ENCODE measurements at regions not wholly inside any gene's neighbourhood (a gene's known extent, or its start where the extent isn't known, plus 50 kb on each side); places are given as distances from the start of the nearest gene placed in this dataset.

DNA sequence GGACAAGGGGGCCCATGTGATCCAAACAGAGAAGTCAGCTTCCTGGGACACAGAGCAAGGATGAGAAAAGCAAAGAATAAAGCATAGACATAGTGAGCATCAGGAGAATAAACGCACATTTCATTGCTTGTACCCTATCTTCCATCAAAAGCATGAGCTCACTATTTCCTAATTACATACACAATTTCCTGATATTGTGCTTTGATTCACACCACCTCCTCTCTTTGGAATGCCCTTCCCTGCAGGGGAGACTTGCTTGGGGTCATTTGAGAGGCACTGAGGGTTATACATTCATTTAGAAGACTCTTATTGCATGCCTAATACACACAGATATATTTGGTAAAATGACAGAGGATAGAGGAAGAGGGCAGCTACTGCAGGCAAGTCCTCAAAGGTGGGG lies 185.4 kb downstream of the SEC16B start:
- Mint-ChIP-seq H3K4me3 (no peak overlapping the region), H3K9me3 (no peaks in the 10 kb centered on the region)
- ATAC-seq (ENCODE audit: low read depth) = no peak

DNA sequence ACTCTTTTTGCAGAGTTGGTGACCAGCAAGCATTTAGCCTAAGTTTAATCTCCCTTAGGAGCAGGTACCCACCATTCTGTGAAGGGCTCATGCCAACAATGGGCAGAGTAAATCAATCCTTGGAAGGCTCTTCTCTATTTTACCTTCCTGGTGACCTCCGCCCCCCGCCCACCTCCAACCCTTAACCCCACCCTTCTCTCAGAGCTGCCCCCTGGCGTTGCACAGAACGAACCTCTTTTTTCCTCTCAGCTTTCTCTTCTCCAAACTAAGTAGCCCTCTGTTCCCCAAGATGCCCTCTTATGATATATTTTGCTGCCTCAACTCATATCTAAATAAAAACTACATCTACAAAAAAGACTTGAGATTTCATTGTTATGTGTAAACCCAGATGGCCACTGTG lies 186.8 kb downstream of the SEC16B start:
- ATAC-seq (ENCODE audit: low read depth) (no peak), DNase-seq (no peak)
- Mint-ChIP-seq H3K4me3 (no peak overlapping the region), H3K27ac (no peak overlapping the region), H3K4me1 (no peaks in the 10 kb centered on the region), H3K9me3 (no peaks in the 10 kb centered on the region), H3K27me3 (peaks cover 2% of the 10 kb centered on the region), H3K36me3 (ENCODE audit: low read depth) (no peaks in the 10 kb centered on the region)
- intact Hi-C loops (cut with micrococcal nuclease) = no loop called here
- TF ChIP-seq, protein P1, sequence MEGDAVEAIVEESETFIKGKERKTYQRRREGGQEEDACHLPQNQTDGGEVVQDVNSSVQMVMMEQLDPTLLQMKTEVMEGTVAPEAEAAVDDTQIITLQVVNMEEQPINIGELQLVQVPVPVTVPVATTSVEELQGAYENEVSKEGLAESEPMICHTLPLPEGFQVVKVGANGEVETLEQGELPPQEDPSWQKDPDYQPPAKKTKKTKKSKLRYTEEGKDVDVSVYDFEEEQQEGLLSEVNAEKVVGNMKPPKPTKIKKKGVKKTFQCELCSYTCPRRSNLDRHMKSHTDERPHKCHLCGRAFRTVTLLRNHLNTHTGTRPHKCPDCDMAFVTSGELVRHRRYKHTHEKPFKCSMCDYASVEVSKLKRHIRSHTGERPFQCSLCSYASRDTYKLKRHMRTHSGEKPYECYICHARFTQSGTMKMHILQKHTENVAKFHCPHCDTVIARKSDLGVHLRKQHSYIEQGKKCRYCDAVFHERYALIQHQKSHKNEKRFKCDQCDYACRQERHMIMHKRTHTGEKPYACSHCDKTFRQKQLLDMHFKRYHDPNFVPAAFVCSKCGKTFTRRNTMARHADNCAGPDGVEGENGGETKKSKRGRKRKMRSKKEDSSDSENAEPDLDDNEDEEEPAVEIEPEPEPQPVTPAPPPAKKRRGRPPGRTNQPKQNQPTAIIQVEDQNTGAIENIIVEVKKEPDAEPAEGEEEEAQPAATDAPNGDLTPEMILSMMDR (IDR thresholded peaks at IDR 0.05) = no peak
- ChIA-PET CTCF (no interaction called here), POLR2A (no interaction called here)

More for the DNA sequence above, 185.4 kb downstream of the SEC16B start:
- TF ChIP-seq, protein P1 (IDR thresholded peaks at IDR 0.05) = no peak
- intact Hi-C loops (cut with micrococcal nuclease) = no loop called here
- Mint-ChIP-seq H3K4me1 (no peaks in the 10 kb centered on the region), H3K27me3 (no peaks in the 10 kb centered on the region), H3K27ac (no peak overlapping the region), H3K36me3 (ENCODE audit: low read depth) (no peaks in the 10 kb centered on the region)
- no peak for DNase-seq
- ChIA-PET CTCF (no interaction called here), POLR2A (no interaction called here)

DNA sequence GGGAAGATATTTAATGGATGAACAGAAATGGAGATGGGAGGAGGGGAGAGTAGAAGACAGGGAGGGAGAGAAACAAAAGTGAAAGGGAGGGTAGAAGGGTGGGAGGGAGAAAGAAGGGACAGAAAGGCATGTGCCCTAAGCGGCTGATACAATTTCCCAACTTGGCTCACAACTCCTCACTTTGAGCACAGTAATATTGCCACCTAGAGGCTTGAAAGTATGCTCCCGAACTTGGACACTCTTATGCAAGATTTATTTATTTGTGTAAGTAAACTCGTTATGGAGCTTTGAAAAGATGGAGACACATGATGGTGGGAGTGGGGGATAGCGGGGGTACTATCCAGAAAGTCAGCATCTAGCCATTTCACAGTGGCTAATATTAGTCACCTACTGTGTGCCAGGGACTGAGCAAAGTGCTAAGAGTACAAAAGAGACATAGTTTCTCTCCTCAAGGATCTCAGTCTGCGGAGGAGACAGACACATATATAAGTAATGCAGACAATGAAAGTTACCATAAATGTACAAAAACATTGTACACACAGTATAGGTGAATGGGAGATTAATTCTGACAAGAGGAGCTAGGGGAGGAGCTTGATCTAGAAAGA lies 189.7 kb downstream of the SEC16B start:
- TF ChIP-seq, protein P1 (IDR thresholded peaks at IDR 0.05) = no peak
- H3K4me3 Mint-ChIP-seq = no peak overlapping the region
- DNase-seq = no peak
- H3K4me1 Mint-ChIP-seq = no peaks in the 10 kb centered on the region
- intact Hi-C loops (cut with micrococcal nuclease) = no loop called here
- no peaks in the 10 kb centered on the region for H3K36me3 Mint-ChIP-seq (ENCODE audit: low read depth)
- no peak for ATAC-seq (ENCODE audit: low read depth)
- ChIA-PET POLR2A (no interaction called here), CTCF (no interaction called here)
- H3K27ac Mint-ChIP-seq = no peak overlapping the region
- peaks cover 2% of the 10 kb centered on the region for H3K27me3 Mint-ChIP-seq
- H3K9me3 Mint-ChIP-seq = peaks cover 2% of the 10 kb centered on the region

DNA sequence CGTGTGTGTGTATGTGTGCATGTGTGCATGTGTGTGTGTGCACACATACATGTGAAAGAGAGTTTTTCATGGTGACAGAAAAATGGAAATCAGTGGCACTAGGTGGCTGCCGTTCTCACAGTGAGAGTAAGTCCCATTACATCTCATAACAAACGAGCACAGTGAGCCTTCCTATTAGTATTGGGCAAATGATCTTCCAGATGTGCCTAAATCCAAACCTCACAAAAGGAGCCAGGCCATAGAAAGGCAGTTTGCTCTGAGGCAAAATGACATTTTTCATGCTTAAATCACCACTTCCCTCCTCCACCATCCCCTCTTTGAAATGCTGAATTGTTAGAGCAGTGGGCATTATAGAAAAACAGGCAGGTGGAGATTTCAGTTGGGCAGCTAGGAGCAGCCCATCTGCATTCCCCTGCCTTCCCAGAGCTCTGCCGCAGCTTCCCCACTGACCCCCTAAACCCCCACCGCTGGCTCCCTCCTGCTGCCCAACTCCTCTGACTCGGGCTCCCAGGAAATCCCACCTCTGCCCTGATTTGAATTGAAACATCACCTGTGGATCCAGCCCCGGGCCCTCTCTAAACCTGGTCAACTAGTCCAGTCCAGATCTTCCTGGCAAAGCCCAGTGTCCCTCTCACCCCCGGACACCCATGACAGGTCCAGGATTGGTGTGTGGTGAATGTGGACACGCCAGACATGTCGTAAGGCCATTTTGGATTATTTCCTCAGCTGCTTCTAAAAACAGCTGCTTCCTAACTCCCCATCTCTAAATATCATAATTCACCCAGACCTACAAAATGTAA lies 190.5 kb downstream of the SEC16B start:
- Mint-ChIP-seq H3K36me3 (ENCODE audit: low read depth) (no peaks in the 10 kb centered on the region), H3K9me3 (peaks cover 7% of the 10 kb centered on the region), H3K27me3 (peaks cover 2% of the 10 kb centered on the region), H3K27ac (no peak overlapping the region), H3K4me1 (no peaks in the 10 kb centered on the region), H3K4me3 (no peak overlapping the region)
- DNase-seq (no peak), ATAC-seq (ENCODE audit: low read depth) (no peak)
- TF ChIP-seq, protein P1 (IDR thresholded peaks at IDR 0.05) = no peak
- POLR2A ChIA-PET = no interaction called here
- CTCF ChIA-PET = no interaction called here
- intact Hi-C loops (cut with micrococcal nuclease) = no loop called here

DNA sequence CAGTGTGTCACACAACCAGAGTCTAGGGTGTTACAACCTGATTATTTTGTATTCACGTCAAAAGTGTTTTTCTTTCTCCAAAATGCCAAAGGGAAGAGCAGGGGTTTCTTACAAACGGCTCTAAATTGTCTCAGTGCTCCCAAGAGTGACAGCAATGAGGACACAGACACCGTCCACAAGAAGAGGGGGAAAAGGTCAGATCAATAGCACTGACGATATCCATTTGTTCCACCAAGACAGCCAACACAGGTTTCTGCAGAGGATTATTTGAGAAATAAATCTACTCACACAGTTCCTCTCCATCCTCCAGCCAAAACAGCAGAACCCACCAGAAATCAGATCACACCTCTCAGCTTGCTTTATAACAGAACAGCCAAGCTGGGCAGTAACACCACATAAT lies 193.9 kb downstream of the SEC16B start:
- ATAC-seq (ENCODE audit: low read depth) (no peak), DNase-seq (no peak)
- ChIA-PET POLR2A (no interaction called here), CTCF (no interaction called here)
- intact Hi-C loops (cut with micrococcal nuclease) = no loop called here
- Mint-ChIP-seq H3K9me3 (peaks cover 16% of the 10 kb centered on the region), H3K4me1 (no peaks in the 10 kb centered on the region), H3K27ac (no peak overlapping the region), H3K4me3 (no peak overlapping the region), H3K27me3 (peaks cover 2% of the 10 kb centered on the region), H3K36me3 (ENCODE audit: low read depth) (no peaks in the 10 kb centered on the region)
- TF ChIP-seq, protein P1 (IDR thresholded peaks at IDR 0.05) = no peak
